Ramos (cell line): ENCODE measurements at regions not wholly inside any gene's neighbourhood (a gene's known extent, or its start where the extent isn't known, plus 50 kb on each side); places are given as distances from the start of the nearest gene placed in this dataset.

Experiments used
- in situ Hi-C: fragments of 300-500 bp; cut with MboI; formaldehyde crosslinking; loops from one replicate; pipeline ENCODE4 v1.14.3; 2022; ENCODE audit warnings: low sequenced_read_pairs; ENCODE audit not compliant: unreplicated experiment

GRCh38 chr3:150223558-150223957, 184.5 kb upstream of the TSC22D2 start:
- in situ Hi-C loops = loop anchor here (10.0 kb wide), 1 partner anchor 259 kb away; no protein-coding TSS in a partner anchor

DNA sequence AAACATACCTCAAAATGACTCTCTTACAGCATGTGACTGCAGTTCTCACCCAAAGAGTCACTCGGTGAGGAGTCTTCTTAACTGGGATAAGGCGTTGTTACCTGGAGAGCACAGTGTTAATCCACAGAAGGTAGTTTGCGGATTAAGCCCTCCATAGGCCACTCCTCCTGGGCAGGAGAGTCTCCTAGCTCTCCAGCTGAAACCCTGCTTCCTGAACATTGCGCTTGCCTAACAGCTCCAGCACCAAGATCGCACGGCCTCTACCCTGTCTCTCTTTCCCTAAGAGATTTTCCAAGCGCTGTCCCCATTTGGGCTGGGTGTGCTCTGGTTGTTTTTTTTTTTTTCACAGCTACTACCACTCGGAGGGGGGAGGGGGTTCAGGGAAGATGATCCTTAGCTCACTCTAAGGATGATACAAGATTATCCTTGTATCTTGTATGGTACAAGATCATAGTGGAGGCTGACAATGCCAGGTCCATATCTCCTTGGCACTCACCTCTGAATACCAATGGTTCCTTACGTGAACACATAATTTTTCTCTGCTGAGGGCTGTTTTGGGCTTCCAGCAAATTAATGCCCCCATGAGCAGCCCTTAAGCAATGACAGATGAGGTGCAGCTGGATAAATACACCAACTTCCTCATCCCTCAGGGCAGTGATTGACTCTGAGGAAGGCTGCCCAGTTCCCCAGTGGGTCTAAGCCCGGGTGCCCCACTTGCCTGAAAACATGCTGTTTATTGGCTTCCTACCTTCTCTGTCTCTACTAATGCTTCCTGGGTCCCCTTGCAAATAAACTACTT, 185.2 kb upstream of the TSC22D2 start:
- in situ Hi-C loops = loop anchor here (10.0 kb wide), 1 partner anchor 258 kb away; no protein-coding TSS in a partner anchor

- in situ Hi-C loops = loop anchor here (10.0 kb wide), 1 partner anchor 257 kb away; no protein-coding TSS in a partner anchor
Observed at GRCh38 chr3:150221904-150222523, 186.1 kb upstream of the TSC22D2 start.

GRCh38 chr3:150220799-150221198, 187.3 kb upstream of the TSC22D2 start:
- in situ Hi-C loops = loop anchor here (10.0 kb wide), 1 partner anchor 256 kb away; no protein-coding TSS in a partner anchor

GRCh38 chr3:150220041-150220440, 188.1 kb upstream of the TSC22D2 start:
- in situ Hi-C loops = loop anchor here (10.0 kb wide), 1 partner anchor 255 kb away; no protein-coding TSS in a partner anchor

DNA sequence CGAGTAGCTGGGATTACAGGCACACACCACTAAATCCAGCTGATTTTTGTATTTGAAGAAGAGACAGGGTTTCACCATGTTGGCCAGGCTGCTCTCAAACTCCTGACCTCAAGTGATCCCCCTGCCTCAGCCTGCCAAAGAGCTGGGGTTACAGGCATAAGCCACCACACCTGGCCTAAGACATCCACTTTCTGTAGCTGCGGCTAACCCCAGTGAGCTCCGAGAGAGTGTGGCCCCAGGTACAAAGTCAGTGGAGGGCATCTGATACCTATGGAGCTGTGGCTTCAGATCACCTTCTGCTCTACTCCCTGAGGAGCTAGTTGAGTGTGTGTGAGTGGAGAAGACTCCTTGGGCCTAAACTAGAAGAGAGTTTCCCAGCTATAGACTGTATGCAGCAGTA, 189.3 kb upstream of the TSC22D2 start:
- in situ Hi-C loops = no loop called here

DNA sequence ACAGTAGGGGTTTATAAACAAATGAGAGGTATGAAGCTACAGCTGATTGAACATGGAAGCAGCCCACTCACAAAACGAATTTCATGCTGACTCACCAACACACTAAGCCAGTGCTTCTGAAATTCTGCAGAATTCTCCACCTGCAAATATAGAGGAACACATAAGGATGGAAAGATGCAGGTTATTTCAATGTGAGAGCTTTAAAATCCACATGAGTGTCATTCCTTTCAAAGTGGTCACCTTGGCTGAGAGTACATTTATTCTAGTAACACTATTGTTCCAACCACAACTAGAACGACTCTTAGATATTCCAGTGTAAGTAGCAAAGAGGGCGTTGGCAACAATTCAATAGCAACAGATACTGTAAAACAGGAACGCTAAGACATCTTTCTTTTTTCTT, 189.9 kb upstream of the TSC22D2 start:
- in situ Hi-C loops = no loop called here

DNA sequence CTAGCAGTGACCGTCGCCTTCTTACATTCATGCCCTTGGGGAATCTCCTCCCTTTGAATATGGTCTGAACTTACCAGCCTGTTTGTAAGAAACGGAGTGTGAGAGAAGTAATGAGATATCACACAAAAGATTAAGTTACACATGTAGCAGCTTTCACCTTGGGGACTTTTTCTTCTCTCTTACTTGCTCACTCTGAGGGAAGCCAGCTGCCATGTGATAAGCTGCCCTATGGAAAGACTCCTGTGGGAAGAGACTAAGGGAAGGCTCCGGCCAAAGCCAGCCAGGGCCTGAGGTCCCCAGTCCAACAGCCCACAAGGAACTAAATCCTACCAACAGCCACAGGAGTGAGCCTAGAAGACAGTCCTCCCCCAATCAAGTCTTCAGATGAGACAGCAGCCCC, 190.4 kb upstream of the TSC22D2 start:
- in situ Hi-C loops = no loop called here

- in situ Hi-C loops = no loop called here
Observed at GRCh38 chr3:150216866-150217600, 191.1 kb upstream of the TSC22D2 start.

DNA sequence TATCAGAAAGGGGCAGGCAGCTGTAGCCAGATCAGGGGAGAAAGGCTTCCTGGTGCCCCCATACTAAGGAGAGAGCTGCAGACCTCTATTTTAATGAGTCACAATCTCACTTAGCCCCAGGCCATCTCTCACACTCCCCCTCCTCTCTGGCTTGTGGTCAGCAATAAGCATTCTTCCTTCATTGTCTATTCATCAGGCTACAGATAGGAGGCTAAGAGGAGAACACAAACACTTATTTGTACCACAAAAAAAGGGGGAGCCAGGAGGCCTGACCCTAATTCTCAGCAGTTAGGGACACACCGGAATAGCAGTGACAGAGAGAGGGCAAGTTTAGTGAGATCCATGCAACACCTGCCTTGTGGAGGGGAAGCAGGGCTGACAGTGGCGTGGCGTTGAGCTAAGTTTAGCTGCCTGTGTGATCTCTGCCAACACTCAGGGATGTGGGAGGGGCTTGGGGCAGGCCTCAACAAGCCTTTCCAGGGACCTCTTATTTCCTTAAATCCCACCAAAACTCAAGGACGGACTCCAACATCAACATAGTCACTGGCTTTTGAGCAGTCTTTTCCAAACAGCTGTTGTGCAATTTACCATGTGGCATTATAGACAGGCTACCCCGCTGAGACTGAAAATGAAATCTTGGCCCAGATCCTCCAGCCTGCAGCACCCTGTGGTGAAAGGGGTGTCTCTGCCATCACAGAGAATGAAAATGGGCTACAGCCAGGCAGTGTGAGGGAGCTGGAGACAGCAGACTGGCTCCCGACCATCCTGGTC, 191.9 kb upstream of the TSC22D2 start:
- in situ Hi-C loops = no loop called here

- in situ Hi-C loops = no loop called here
Observed at GRCh38 chr3:150215616-150216015, 192.5 kb upstream of the TSC22D2 start.

DNA sequence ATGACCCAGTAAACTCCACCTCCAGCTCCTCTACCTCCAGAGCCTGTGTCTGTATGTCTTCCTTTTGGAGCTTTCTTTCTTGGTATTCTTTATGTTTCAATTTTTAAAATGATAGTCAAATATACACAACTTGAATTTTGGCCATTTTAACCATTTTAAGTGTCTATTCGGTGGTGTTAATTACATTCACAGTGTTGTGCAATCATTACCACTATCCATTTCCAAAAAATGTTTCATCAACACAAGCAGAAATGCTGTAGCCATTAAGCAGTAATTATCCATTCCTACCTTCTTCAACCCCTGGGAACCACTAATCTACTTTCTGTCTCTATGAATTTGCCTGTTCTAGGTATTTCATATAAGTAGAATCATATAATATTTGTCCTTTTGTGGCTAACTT, 194.5 kb upstream of the TSC22D2 start:
- in situ Hi-C loops = no loop called here

- in situ Hi-C loops = no loop called here
Observed at GRCh38 chr3:150210461-150211110, 197.5 kb upstream of the TSC22D2 start.

DNA sequence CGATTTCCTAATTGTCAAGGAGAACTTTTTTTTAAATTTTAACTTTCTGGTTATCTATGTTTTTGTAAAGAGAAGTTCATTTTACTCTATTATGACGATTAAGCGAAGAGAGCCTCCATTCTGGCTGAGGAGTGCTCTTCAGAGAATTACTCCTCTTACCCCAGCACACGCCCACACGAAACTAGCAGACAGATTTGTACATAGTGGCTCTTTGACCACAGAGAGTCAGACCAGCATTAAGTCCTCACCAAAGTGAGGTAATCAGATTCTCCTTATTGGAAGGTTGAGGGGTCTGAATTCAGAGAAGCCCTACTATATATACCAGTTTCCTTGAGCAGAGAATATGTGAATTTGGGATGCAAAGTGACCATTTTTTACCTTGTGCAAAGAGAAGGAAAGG, 204.8 kb upstream of the TSC22D2 start:
- in situ Hi-C loops = no loop called here

- in situ Hi-C loops = no loop called here
Observed at GRCh38 chr3:150202711-150203110, 205.4 kb upstream of the TSC22D2 start.

DNA sequence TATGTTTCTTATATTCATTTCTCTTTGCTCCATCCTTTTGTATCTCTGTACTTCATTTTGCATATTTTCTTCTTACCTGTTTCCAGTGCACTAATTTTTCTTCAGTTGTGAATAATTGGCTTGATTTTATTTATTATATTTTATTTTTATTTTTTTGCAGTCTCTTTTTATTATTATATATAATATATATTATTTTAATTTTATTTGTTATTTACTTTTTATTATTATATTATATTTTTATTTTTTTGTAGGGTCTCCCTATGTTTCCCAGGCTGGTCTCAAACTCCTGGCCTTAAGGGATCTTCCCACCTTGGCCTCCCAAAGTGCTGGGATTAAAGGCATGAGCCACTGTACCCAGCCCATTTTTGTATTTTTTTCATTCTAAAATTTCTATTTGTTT, 213.1 kb upstream of the TSC22D2 start:
- in situ Hi-C loops = no loop called here

GRCh38 chr3:150194513-150194912, 213.6 kb upstream of the TSC22D2 start:
- in situ Hi-C loops = no loop called here

- in situ Hi-C loops = no loop called here
Observed at GRCh38 chr3:150184426-150185071, 213.9 kb upstream of the PFN2 start.
